GM21515 (cell line): ENCODE measurements at regions not wholly inside any gene's neighbourhood (a gene's known extent, or its start where the extent isn't known, plus 50 kb on each side); places are given as distances from the start of the nearest gene placed in this dataset.

Experiments
- ATAC-seq: cut with Tn5 transposase; IDR thresholded peaks from one replicate; pipeline ENCODE4 v1.9.1; 2021; ENCODE audit not compliant: unreplicated experiment

- ATAC-seq: no peak
These were observed 249.4 kb upstream of the SOX11 start for GRCh38 chr2:5442736-5443135.

GRCh38 chr2:5444168-5444567 lies 248.0 kb upstream of the SOX11 start:
- no peak for ATAC-seq

- no peak for ATAC-seq
These were observed 247.3 kb upstream of the SOX11 start for GRCh38 chr2:5444854-5445253.

GRCh38 chr2:5449867-5450266 lies 242.3 kb upstream of the SOX11 start:
- ATAC-seq: no peak

GRCh38 chr2:5453220-5454050 lies 238.7 kb upstream of the SOX11 start:
- no peak for ATAC-seq

GRCh38 chr2:5454051-5454390 lies 238.2 kb upstream of the SOX11 start:
- ATAC-seq: no peak

GRCh38 chr2:5459041-5459440 lies 233.1 kb upstream of the SOX11 start:
- ATAC-seq: no peak

- no peak for ATAC-seq
These were observed 227.5 kb upstream of the SOX11 start for GRCh38 chr2:5464657-5465056.

GRCh38 chr2:5465859-5466258 lies 226.3 kb upstream of the SOX11 start:
- no peak for ATAC-seq

- no peak for ATAC-seq
These were observed 224.8 kb upstream of the SOX11 start for GRCh38 chr2:5467178-5467905.

- no peak for ATAC-seq
These were observed 219.5 kb upstream of the SOX11 start for GRCh38 chr2:5472673-5473072.

- ATAC-seq: no peak
These were observed 218.5 kb upstream of the SOX11 start for GRCh38 chr2:5473635-5474034.

GRCh38 chr2:5474716-5475115 lies 217.5 kb upstream of the SOX11 start:
- ATAC-seq: no peak

- no peak for ATAC-seq
These were observed 212.8 kb upstream of the SOX11 start for GRCh38 chr2:5479265-5479928.

GRCh38 chr2:5482929-5483331 lies 209.3 kb upstream of the SOX11 start:
- ATAC-seq: no peak

- ATAC-seq: no peak
These were observed 207.3 kb upstream of the SOX11 start for GRCh38 chr2:5484868-5485267.

GRCh38 chr2:5491523-5491922 lies 200.7 kb upstream of the SOX11 start:
- ATAC-seq: no peak

GRCh38 chr2:5493256-5493655 lies 198.9 kb upstream of the SOX11 start:
- ATAC-seq: no peak

GRCh38 chr2:5494212-5494611 lies 198.0 kb upstream of the SOX11 start:
- ATAC-seq: no peak

GRCh38 chr2:5495586-5495985 lies 196.6 kb upstream of the SOX11 start:
- ATAC-seq: no peak

- no peak for ATAC-seq
These were observed 194.3 kb upstream of the SOX11 start for GRCh38 chr2:5497874-5498273.

- no peak for ATAC-seq
These were observed 190.4 kb upstream of the SOX11 start for GRCh38 chr2:5501807-5502206.
